ENCODE measurements at regions not wholly inside any gene's neighbourhood (a gene's known extent, or its start where the extent isn't known, plus 50 kb on each side); places are given as distances from the start of the nearest gene placed in this dataset.
"Not testable (repeated sequence)": the region's sequence is repeated elsewhere in the genome, so short reads cannot be mapped to it uniquely, and the experiment has no call there.

- no peak for DNase-seq
Measured at GRCh38 chr2:22957446-22957845, 427.5 kb upstream of the KLHL29 start.

GRCh38 chr2:22958308-22958707 is 426.7 kb upstream of the KLHL29 start:
- no peak for DNase-seq

GRCh38 chr2:22967756-22968155 is 417.2 kb upstream of the KLHL29 start:
- DNase-seq = no peak

DNA sequence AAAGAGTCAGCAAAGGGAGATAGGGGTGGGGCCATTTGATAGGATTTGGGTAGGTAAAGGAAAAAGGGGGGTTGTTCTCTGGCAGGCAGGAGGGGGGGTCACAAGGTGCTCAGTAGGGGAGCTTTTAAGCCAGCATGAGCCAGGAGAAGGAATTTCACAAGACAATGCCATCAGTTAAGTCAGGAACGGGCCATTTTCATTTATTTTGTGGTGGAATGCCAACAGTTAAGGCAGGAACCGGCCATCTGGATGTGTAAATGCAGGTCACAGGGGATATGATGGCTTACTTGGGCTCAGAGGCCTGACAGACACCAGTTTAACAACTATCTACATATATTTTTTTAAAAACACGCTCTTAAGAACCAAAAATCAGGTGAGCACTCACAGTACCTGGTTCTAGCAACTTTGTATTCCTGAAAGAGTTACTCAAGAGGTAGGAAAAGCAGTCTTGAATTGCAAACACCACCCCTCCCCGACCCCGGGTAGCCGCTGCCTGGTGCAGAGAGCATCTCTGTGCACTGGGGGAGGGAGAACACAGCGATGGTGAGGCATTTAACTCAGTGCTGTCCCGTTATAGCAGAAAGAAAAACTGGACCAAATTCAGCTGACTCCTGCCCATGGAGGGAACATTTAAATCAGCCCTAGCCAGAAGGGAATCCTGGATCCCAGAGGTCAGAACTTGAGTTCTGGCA is 414.5 kb upstream of the KLHL29 start:
- no peak for DNase-seq

- no peak for DNase-seq
Measured at GRCh38 chr2:22970991-22971390, 414.0 kb upstream of the KLHL29 start.

DNA sequence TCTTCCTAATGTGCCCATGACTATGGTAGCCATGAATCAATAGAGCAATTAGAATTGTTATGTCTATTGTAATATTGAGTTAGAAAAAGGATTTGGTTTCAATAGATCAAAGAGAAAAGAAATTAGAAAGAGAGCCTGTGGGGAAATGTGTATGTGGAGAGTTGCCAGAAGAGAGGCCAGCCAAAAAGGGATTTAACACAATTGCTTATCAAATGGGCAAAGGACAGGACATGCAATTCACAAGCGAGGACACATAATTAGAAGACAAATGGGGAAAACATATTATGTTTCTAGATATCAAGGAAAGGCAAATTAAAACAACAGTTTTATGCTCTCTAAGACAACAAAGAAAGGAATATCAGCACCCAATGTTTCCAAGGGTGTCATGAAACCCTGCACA is 403.2 kb upstream of the KLHL29 start:
- DNase-seq = no peak

DNA sequence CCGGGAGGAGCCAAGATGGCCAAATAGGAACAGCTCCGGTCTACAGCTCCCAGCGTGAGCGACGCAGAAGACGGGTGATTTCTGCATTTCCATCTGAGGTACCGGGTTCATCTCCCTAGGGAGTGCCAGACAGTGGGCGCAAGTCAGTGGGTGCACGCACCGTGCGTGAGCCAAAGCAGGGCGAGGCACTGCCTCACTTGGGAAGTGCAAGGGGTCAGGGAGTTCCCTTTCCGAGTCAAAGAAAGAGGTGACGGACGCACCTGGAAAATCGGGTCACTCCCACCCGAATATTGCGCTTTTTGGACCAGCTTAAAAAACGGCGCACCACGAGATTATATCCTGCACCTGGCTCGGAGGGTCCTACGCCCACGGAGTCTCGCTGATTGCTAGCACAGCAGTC is 400.8 kb upstream of the KLHL29 start:
- not testable (repeated sequence) for DNase-seq

DNA sequence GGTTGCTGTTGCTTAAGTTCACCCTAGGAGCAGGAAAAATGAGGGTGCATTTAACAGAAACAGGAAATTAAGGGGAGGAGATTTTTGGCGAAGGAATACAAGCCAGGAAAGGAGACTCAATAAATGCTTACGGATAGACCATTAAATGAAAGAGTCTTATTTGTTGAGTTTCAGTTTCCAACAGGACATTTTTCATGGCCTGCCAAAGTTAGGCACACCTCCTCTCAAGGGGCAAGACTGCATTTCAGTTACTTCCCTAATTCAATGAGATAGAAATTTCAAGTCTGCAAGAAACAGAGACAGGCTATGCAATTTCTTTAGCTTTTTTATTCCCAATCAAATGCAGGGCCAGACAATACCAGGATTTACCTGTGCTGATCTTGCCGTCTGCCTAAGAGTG is 394.7 kb upstream of the KLHL29 start:
- DNase-seq = no peak

DNA sequence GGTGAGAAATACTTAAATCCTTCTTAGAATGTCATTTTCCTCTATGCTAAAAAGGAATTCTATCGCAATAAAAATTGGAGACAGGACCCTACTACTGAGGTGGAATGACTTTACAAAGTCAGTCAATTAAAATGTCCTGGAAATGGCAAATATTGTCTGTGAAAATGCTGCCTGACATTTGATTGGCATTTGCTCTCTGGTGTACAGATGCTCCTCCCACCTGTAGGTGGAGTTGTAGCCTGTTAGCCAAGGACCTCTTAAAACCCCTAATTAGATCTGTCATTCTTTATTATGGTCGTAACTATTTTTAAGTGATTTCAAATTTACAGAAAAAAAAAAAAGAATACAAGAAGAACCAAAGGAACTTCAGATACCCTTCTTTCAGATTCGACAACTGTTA is 393.1 kb upstream of the KLHL29 start:
- DNase-seq = no peak

- no peak for DNase-seq
Measured at GRCh38 chr2:22992441-22992840, 392.5 kb upstream of the KLHL29 start.

DNA sequence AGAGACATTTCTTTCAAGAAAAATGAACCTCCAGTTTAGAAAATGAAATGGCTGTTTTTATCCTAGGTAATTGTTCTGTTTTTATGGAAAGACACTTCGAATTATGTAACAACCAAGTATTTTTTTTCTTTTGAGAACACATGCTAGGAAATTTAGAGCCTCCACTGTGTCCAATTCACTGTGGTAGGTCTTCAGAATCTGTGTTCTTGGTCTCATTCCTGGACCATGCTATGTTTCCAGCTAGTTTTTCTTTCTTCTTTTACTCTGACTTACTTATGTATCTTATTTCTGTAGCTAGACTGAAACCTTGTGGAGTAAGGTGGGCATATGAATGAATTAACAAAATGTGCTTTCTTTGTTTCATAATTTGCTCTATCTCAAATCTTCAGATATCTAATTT is 391.7 kb upstream of the KLHL29 start:
- no peak for DNase-seq

GRCh38 chr2:22995576-22995975 is 389.4 kb upstream of the KLHL29 start:
- no peak for DNase-seq

DNA sequence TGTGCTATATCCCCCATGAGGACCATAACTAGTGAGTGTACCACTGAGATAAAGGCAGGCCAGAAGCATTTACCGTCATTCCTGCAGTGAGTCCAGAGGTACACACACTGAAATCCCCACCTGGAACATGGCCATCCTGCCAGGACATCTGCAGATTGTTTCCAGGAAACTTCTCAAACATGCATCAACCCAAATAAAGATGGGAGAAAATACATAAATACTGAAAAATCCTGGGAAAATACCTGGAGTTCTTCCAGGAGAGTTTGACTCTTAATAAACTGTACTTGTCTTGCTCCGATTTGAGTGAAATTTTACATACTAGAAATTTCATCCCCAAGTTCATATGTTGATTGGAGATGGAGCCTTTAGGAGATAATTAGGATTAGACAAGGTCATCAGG is 388.1 kb upstream of the KLHL29 start:
- DNase-seq = no peak

DNA sequence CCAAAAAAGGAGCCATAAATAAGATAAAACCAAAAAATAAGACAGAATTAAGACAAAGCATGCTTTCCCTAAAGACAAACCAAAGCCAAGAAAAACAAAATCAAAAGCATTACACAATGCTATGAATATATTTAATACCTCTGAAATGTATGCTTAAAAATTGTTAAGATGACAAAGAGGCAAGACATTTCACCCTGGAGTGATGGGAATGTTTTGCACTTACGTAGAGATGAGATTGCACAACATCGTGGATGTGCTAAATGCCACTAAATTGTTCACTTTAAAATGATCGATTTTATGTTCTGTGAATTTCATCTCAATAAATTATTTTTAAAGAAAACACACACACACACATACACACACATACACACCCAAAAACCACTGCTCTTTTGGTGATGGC is 386.6 kb upstream of the KLHL29 start:
- DNase-seq = no peak

GRCh38 chr2:22999951-23000350 is 385.0 kb upstream of the KLHL29 start:
- no peak for DNase-seq

- DNase-seq = no peak
Measured at GRCh38 chr2:23002234-23002633, 382.7 kb upstream of the KLHL29 start.

DNA sequence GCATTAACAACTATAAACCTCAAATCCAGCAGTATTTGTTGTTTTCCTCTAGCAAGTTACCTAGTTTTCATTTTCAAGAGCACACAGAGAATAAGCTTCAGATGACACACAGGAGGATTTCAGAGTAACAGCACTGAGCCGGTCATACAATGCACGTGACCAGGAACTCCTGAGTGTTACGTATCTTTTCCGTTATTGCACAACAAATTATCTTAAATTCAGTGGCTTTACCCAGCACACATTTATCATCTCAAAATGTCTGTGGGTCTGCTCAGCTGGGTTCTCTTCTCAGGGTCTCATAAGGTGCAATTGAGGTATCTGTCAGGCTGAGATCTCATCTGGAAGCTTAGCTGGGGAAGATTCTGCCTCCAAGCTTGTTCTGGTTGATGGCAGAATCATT is 379.5 kb upstream of the KLHL29 start:
- no peak for DNase-seq

DNA sequence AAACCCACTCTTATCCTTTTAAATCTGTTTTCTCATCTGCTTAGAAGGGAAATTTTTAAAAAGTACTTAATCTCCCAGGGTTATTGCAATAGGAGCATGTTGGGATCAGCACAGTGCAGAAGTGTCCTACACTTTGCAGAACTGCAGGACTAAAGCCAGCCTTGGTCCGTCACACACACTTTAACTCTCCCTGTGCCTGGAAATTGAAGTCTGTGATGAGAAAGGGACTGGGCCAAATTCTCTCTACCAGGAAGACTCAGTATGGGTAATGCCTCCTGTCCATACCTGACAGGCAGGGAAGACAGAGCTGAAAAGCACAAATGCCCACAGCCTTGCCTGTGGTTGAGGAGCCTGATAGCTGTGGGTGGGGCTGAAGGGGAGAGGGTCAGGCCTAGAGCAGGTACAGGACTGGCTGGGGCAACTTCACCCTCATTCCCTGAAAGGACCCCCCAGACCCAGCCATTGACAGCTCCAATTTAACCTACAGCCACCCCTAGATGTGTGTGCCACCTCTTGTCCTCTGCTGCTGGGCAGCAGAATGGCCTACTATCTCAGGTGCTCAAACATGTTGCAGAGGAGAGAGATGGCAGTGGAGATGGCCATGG is 377.2 kb upstream of the KLHL29 start:
- DNase-seq = no peak

DNA sequence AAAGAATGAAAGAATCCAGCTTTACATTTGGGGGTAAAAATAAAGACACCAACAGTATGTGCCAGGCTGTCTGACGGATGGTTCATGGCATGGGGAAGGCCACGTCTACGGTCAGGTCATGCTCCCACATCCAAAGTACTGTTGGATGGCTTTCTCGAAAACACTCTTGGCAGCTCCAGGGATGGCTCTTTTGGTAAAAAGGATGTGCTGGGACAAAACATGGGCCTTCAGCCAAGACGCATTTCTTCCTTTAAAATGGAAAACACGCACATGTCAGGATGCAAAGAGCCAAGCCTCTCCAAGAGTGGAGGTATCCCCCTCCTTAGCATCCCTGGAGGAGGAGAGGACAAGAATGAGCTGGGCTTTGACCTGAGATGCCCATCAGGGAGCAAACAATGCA is 376.5 kb upstream of the KLHL29 start:
- no peak for DNase-seq

DNA sequence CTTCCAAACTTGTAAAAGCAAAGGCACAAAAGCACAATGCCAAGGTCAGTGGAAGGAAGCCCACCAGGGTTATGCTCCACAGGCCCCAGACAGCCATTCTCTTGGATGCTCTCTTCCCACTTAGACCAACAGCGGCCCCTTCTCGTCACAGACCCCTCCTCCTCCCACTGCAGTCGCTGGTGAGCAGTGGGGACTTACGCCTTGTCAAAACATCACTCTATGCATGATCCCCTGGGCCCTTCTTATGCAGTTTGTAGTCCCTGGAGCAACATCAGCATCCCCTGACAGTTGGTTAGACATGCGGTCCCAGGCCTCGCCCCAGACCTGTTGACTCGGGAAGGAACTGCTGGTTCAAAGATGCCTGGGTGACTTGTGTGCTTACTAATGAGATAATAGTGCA is 376.0 kb upstream of the KLHL29 start:
- DNase-seq = no peak

DNA sequence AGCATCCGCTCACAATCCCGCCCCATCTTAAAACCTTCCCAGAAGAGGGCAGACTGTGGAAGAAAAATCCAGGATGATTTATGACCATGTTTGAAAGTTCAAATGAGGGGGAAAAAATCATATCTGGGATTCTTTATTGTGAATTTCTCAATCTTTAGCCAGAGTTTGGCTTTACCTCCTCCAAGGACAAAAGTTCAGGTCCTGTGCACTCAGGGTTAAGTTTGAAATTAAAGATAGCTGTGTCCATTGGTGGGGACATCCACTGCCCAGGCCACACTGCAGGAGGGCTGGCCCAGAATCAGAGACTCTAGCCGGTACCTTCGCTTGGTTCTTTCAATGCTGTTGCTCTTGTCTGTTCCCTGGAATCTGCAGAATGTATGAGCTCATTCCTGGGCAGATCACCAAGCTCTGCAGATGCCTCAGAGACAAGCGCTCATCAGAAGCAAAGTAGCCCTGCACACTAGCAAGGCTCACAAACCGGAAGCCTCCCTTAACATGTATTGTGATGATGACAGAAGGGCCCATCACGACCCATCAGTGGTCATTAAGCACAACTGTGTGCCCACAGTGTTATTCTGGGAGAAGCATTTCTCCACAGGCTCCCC is 375.3 kb upstream of the KLHL29 start:
- DNase-seq = no peak

GRCh38 chr2:23012499-23012898 is 372.5 kb upstream of the KLHL29 start:
- DNase-seq = no peak

DNA sequence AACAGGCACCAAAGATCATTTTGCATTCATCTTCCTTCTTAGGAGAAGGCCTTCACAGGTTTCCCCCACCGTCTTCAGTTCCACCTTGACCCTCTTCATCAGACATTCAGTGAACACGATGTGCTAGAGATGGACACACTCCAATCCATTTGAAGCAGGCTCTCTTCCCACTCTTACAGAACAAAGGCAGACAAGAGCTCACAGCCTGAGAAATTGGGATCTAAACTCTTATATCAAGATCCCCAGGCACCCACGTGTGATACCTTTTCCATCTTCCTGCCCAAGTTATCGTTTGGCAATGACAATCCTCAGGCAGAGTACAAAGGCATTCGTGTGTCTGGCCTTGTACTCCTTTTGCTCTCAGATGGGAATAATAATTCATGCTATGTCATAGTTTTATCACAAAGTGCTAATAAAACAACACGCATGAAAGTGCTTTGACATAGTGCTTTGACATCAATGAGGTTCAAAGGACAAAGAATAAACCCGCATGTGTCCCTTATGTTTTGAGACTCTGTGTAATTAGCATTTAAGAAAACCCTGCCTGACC is 369.3 kb upstream of the KLHL29 start:
- DNase-seq = no peak

DNA sequence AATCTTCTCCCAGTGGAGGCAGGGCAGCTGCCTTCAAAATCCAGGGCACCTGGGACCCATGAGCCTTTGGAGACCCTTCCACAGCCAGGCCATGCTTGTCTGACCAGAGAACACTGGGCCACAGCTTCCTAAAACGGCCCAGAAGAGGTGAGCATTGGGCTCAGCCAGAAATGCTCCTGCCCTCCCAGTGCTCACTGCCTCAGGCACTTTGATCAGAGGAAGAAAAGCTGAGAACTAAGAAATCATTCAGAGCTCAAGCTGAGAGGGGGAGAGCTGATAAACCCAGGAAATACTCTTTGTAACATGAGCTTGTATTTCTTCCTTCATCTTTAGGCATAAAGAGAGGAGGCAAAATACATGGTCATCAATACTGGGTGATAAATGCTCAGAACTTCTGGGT is 365.5 kb upstream of the KLHL29 start:
- no peak for DNase-seq

GRCh38 chr2:23020659-23021058 is 364.3 kb upstream of the KLHL29 start:
- no peak for DNase-seq
